ENCODE measurements at regions not wholly inside any gene's neighbourhood (a gene's known extent, or its start where the extent isn't known, plus 50 kb on each side); places are given as distances from the start of the nearest gene placed in this dataset.

- TF ChIP-seq ZNF274 (IDR thresholded peaks at IDR 0.05; ENCODE audit: low read depth, low read length) (no peak), SUZ12 (IDR thresholded peaks at IDR 0.05; ENCODE audit: extremely low read depth, insufficient read depth, insufficient read length) (no peak), YY1 (IDR thresholded peaks at IDR 0.05; ENCODE audit: insufficient read depth, insufficient read length) (no peak)
These were observed 372.7 kb upstream of the CNR1 start for GRCh38 chr6:88538840-88539239.

Data from NT2/D1 (cell line).